Neural cell (in vitro differentiated cells): ENCODE measurements at regions not wholly inside any gene's neighbourhood (a gene's known extent, or its start where the extent isn't known, plus 50 kb on each side); places are given as distances from the start of the nearest gene placed in this dataset.

Experiments used
- CTCF ChIP-seq: fragments of 450-650 bp; IDR thresholded peaks from 2 replicates; pipeline ENCODE4 v1.5.1; 2014; ENCODE audit warnings: antibody characterized with exemption, mild to moderate bottlenecking, moderate library complexity; ENCODE audit not compliant: poor library complexity, severe bottlenecking
- EP300 ChIP-seq: fragments of 450-650 bp; conservative IDR thresholded peaks from 2 replicates; pipeline ENCODE4 v1.6.1; 2014; ENCODE audit warnings: antibody characterized with exemption, mild to moderate bottlenecking, moderate library complexity; ENCODE audit not compliant: poor library complexity, severe bottlenecking
- EZH2 ChIP-seq: fragments of 200-600, 300-800 bp; shearing (Covaris generic), sonication (generic); IDR thresholded peaks from 2 replicates; pipeline ENCODE4 v1.6.1; 2014; ENCODE audit warnings: antibody characterized with exemption, low read length, borderline replicate concordance, mild to moderate bottlenecking; ENCODE audit not compliant: insufficient read depth, poor library complexity, severe bottlenecking
- MXI1 ChIP-seq: fragments of 450-650 bp; conservative IDR thresholded peaks from 2 replicates; pipeline ENCODE4 v1.6.1; 2014; ENCODE audit warnings: antibody characterized with exemption, mild to moderate bottlenecking; ENCODE audit not compliant: poor library complexity, severe bottlenecking
- POLR2AphosphoS5 ChIP-seq: IDR thresholded peaks from 2 replicates; pipeline ENCODE4 v1.6.1; 2012
- RAD21 ChIP-seq: fragments of 450-650 bp; conservative IDR thresholded peaks from 2 replicates; pipeline ENCODE4 v1.6.1; 2014; ENCODE audit warnings: antibody characterized with exemption, mild to moderate bottlenecking, moderate library complexity
- SMC3 ChIP-seq: fragments of 450-650 bp; conservative IDR thresholded peaks from 2 replicates; pipeline ENCODE4 v1.6.1; 2014; ENCODE audit warnings: antibody characterized with exemption, mild to moderate bottlenecking, moderate library complexity; ENCODE audit not compliant: poor library complexity
- TAF1 ChIP-seq: IDR thresholded peaks from 2 replicates; pipeline ENCODE4 v1.6.1; 2012; ENCODE audit warnings: low read depth
- TF ChIP-seq, protein P1 (sequence below): IDR thresholded peaks from 2 replicates; pipeline ENCODE4 v1.6.1; 2012; ENCODE audit warnings: borderline replicate concordance

GRCh38 chr22:47940211-47940610 lies 1177.8 kb downstream of the TBC1D22A start:
- no peak for TF ChIP-seq CTCF
- TF ChIP-seq RAD21: no peak
- no peak for TF ChIP-seq POLR2AphosphoS5
- no peak for TF ChIP-seq TAF1
- TF ChIP-seq EP300: no peak
- TF ChIP-seq EZH2: no peak
- TF ChIP-seq, protein P1, sequence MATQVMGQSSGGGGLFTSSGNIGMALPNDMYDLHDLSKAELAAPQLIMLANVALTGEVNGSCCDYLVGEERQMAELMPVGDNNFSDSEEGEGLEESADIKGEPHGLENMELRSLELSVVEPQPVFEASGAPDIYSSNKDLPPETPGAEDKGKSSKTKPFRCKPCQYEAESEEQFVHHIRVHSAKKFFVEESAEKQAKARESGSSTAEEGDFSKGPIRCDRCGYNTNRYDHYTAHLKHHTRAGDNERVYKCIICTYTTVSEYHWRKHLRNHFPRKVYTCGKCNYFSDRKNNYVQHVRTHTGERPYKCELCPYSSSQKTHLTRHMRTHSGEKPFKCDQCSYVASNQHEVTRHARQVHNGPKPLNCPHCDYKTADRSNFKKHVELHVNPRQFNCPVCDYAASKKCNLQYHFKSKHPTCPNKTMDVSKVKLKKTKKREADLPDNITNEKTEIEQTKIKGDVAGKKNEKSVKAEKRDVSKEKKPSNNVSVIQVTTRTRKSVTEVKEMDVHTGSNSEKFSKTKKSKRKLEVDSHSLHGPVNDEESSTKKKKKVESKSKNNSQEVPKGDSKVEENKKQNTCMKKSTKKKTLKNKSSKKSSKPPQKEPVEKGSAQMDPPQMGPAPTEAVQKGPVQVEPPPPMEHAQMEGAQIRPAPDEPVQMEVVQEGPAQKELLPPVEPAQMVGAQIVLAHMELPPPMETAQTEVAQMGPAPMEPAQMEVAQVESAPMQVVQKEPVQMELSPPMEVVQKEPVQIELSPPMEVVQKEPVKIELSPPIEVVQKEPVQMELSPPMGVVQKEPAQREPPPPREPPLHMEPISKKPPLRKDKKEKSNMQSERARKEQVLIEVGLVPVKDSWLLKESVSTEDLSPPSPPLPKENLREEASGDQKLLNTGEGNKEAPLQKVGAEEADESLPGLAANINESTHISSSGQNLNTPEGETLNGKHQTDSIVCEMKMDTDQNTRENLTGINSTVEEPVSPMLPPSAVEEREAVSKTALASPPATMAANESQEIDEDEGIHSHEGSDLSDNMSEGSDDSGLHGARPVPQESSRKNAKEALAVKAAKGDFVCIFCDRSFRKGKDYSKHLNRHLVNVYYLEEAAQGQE: no peak
- no peak for TF ChIP-seq MXI1
- no peak for TF ChIP-seq SMC3
